Activated CD4-positive, alpha-beta T cell treated with anti-CD3 and anti-CD28 coated beads, Interleukin-2, amount 10 ng/mL, durations not matched to agents 7 days and 5 days (primary cell): ENCODE measurements at regions not wholly inside any gene's neighbourhood (a gene's known extent, or its start where the extent isn't known, plus 50 kb on each side); places are given as distances from the start of the nearest gene placed in this dataset.

Experiments
- CTCF ChIA-PET: fragments of 350-600 bp; sonication (Branson Sonifier 250); formaldehyde crosslinking; loops from one replicate; lab custom pipeline; 2021; ENCODE audit warnings: antibody characterized with exemption; lab: Charles Lee
- POLR2A ChIA-PET: fragments of 350-600 bp; sonication (Branson Sonifier 250); formaldehyde crosslinking; loops from one replicate; lab custom pipeline; 2021; ENCODE audit warnings: antibody characterized with exemption; lab: Charles Lee
- DNase-seq: peaks from one replicate; pipeline ENCODE4 v3.0.0-alpha.2; 2020
- H3K27ac Mint-ChIP-seq: one replicate; pipeline ENCODE4 v1.8.0; 2021; ENCODE audit warnings: mild to moderate bottlenecking, moderate library complexity, mixed read lengths
- H3K27me3 Mint-ChIP-seq: one replicate; pipeline ENCODE4 v1.8.0; 2021; ENCODE audit warnings: mixed read lengths
- H3K36me3 Mint-ChIP-seq: one replicate; pipeline ENCODE4 v1.8.0; 2021; ENCODE audit warnings: low read depth, mixed read lengths
- H3K4me1 Mint-ChIP-seq: one replicate; pipeline ENCODE4 v1.8.0; 2021; ENCODE audit warnings: mixed read lengths
- H3K4me3 Mint-ChIP-seq: one replicate; pipeline ENCODE4 v1.8.0; 2021; ENCODE audit warnings: mild to moderate bottlenecking, moderate library complexity, mixed read lengths
- H3K9me3 Mint-ChIP-seq: one replicate; pipeline ENCODE4 v1.8.0; 2021; ENCODE audit warnings: mixed read lengths

- CTCF ChIA-PET = no interaction called here
- H3K36me3 Mint-ChIP-seq = no peaks in the 10 kb centered on the region
- no peak overlapping the region for H3K27ac Mint-ChIP-seq
- no peaks in the 10 kb centered on the region for H3K9me3 Mint-ChIP-seq
- POLR2A ChIA-PET = no interaction called here
- H3K27me3 Mint-ChIP-seq = no peaks in the 10 kb centered on the region
- no peak overlapping the region for H3K4me3 Mint-ChIP-seq
- no peaks in the 10 kb centered on the region for H3K4me1 Mint-ChIP-seq
- no peak for DNase-seq
These were observed 715.9 kb upstream of the LRRN3 start for GRCh38 chr7:110375068-110375467.

- Mint-ChIP-seq H3K4me1 (no peaks in the 10 kb centered on the region), H3K27ac (no peak overlapping the region), H3K36me3 (no peaks in the 10 kb centered on the region), H3K4me3 (no peak overlapping the region), H3K27me3 (peaks cover 2% of the 10 kb centered on the region), H3K9me3 (no peaks in the 10 kb centered on the region)
- no peak for DNase-seq
- ChIA-PET CTCF (no interaction called here), POLR2A (no interaction called here)
These were observed 708.2 kb upstream of the LRRN3 start for GRCh38 chr7:110382736-110383135.

GRCh38 chr7:110386006-110386405 lies 704.9 kb upstream of the LRRN3 start:
- H3K27me3 Mint-ChIP-seq = peaks cover 4% of the 10 kb centered on the region
- H3K9me3 Mint-ChIP-seq = no peaks in the 10 kb centered on the region
- no peaks in the 10 kb centered on the region for H3K36me3 Mint-ChIP-seq
- ChIA-PET POLR2A (no interaction called here), CTCF (no interaction called here)
- no peak for DNase-seq
- H3K27ac Mint-ChIP-seq = no peak overlapping the region
- H3K4me1 Mint-ChIP-seq = no peaks in the 10 kb centered on the region
- no peak overlapping the region for H3K4me3 Mint-ChIP-seq

DNA sequence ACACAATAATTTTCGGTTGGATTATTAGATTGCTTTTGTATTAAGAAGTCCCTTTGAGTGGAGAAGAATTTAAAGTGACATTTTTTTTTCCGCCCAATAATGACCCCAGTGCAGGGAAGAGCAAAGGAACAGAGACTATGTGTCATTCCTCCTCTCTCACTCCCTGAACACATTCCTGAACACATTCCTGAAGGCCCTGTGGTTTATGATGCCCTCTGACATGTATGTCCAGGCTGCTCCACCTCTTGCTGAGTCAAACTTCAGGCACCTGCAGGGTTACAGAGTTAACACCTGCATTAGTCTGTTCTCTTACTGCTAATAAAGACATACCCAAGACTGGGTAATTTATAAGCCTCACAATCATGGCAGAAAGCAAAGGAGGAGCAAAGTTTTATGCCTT lies 704.0 kb upstream of the LRRN3 start:
- H3K9me3 Mint-ChIP-seq = no peaks in the 10 kb centered on the region
- no peak overlapping the region for H3K4me3 Mint-ChIP-seq
- POLR2A ChIA-PET = no interaction called here
- H3K27me3 Mint-ChIP-seq = peaks cover 4% of the 10 kb centered on the region
- CTCF ChIA-PET = no interaction called here
- H3K36me3 Mint-ChIP-seq = no peaks in the 10 kb centered on the region
- no peaks in the 10 kb centered on the region for H3K4me1 Mint-ChIP-seq
- H3K27ac Mint-ChIP-seq = no peak overlapping the region
- DNase-seq = no peak

DNA sequence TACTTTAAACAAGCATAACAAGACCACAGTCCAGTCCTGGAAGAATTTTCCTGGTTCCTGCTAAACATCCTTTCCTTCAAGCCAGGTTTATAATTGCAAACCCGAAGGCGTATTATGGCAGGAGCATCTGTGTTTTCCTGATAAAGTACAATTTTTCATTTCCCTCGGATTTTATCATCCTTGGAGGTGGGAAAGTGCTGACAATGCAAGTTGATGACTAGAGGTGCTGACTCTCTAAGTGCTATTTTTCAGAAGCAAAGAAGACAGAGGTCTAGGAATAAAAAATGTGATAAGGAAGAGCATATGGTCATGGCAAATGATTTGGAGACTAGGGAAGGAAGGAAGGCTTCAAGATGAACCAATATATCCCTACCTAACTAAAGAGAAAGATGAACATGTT lies 703.2 kb upstream of the LRRN3 start:
- Mint-ChIP-seq H3K27ac (no peak overlapping the region), H3K9me3 (no peaks in the 10 kb centered on the region), H3K4me1 (no peaks in the 10 kb centered on the region), H3K4me3 (no peak overlapping the region), H3K36me3 (no peaks in the 10 kb centered on the region), H3K27me3 (peaks cover 4% of the 10 kb centered on the region)
- ChIA-PET CTCF (no interaction called here), POLR2A (no interaction called here)
- no peak for DNase-seq

- POLR2A ChIA-PET = no interaction called here
- H3K36me3 Mint-ChIP-seq = no peaks in the 10 kb centered on the region
- DNase-seq = no peak
- no peak overlapping the region for H3K4me3 Mint-ChIP-seq
- no peak overlapping the region for H3K27ac Mint-ChIP-seq
- CTCF ChIA-PET = no interaction called here
- H3K9me3 Mint-ChIP-seq = no peaks in the 10 kb centered on the region
- no peaks in the 10 kb centered on the region for H3K4me1 Mint-ChIP-seq
- peaks cover 4% of the 10 kb centered on the region for H3K27me3 Mint-ChIP-seq
These were observed 702.5 kb upstream of the LRRN3 start for GRCh38 chr7:110388457-110388856.

DNA sequence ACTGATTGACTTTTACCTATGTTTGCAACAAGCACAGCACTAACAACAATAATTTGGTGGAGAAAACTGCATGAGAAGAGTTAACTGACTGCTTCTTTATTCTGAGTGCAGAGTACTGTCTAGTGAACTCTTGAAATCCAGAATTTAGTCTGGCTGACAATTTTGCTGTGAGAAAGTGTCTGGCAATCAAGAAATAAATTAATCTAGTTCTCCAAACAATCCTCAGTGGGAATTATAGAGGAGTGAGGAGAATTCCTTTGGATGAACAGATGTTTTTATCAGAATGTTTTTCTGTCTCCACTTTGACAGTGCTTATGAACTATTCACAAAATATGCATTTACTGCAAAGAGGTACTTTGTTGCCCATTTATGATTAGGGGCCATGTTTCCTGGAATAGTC lies 694.9 kb upstream of the LRRN3 start:
- Mint-ChIP-seq H3K4me3 (no peak overlapping the region), H3K4me1 (no peaks in the 10 kb centered on the region), H3K9me3 (no peaks in the 10 kb centered on the region), H3K27ac (no peak overlapping the region), H3K36me3 (no peaks in the 10 kb centered on the region), H3K27me3 (peaks cover 7% of the 10 kb centered on the region)
- POLR2A ChIA-PET = no interaction called here
- no peak for DNase-seq
- CTCF ChIA-PET = no interaction called here

GRCh38 chr7:110397927-110398660 lies 692.8 kb upstream of the LRRN3 start:
- peaks cover 7% of the 10 kb centered on the region for H3K27me3 Mint-ChIP-seq
- no peaks in the 10 kb centered on the region for H3K4me1 Mint-ChIP-seq
- no peak overlapping the region for H3K4me3 Mint-ChIP-seq
- no peak for DNase-seq
- POLR2A ChIA-PET = no interaction called here
- CTCF ChIA-PET = no interaction called here
- H3K9me3 Mint-ChIP-seq = no peaks in the 10 kb centered on the region
- H3K27ac Mint-ChIP-seq = no peak overlapping the region
- no peaks in the 10 kb centered on the region for H3K36me3 Mint-ChIP-seq

DNA sequence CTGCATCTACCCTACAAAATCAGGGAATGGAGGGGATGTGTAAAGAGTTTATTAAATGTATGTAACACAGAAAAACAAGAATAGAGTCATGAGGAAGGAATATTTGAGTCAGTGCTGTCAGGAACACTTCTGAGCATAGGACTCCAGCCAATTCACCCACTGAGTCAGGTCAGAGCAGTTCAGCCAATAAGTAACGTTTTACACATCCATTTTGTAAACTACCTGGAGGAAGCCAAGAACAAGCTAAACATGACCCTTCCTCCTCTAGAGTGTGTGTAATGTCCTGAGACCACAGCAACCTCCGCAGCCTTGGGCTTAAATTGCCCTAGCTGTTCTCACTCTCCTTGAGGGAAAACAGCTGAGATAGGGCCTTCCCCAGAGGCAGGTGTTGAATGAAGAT lies 691.5 kb upstream of the LRRN3 start:
- H3K27ac Mint-ChIP-seq = no peak overlapping the region

GRCh38 chr7:110400411-110400810 lies 690.5 kb upstream of the LRRN3 start:
- Mint-ChIP-seq H3K4me3 (no peak overlapping the region), H3K4me1 (no peaks in the 10 kb centered on the region), H3K36me3 (no peaks in the 10 kb centered on the region), H3K9me3 (no peaks in the 10 kb centered on the region), H3K27ac (no peak overlapping the region), H3K27me3 (peaks cover 7% of the 10 kb centered on the region)
- POLR2A ChIA-PET = no interaction called here
- CTCF ChIA-PET = interaction anchor here (1.6 kb wide), 1 partner anchor 18 kb away, joined by 3 read pairs; no protein-coding TSS in a partner anchor
- no peak for DNase-seq

More for the DNA sequence above, 691.5 kb upstream of the LRRN3 start:
- Mint-ChIP-seq H3K4me3 (no peak overlapping the region), H3K36me3 (no peaks in the 10 kb centered on the region), H3K4me1 (no peaks in the 10 kb centered on the region), H3K27me3 (peaks cover 12% of the 10 kb centered on the region), H3K9me3 (no peaks in the 10 kb centered on the region)
- DNase-seq = no peak
- ChIA-PET CTCF (interaction anchor here (1.6 kb wide), 1 partner anchor 19 kb away, joined by 3 read pairs; no protein-coding TSS in a partner anchor), POLR2A (no interaction called here)

DNA sequence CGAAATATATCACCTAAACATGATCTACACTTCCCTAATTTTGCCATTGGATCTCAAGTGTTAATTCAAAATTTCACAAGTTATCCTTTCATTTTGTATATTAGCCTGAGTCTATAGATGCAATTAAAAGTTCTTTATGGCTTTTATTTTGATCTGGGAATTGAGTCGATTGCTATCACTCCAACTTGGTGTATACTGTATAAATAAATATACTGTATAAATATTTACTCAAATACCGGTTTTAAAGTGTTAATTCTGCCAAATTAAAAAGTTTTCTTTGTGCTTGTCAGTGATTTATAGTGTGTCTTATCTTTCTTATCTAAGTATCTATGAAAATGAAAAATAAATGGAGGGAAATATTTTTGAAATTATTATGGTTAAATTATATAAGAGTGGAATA lies 683.7 kb upstream of the LRRN3 start:
- H3K36me3 Mint-ChIP-seq = no peaks in the 10 kb centered on the region
- DNase-seq = no peak
- H3K27ac Mint-ChIP-seq = no peak overlapping the region
- H3K4me3 Mint-ChIP-seq = no peak overlapping the region
- CTCF ChIA-PET = no interaction called here
- POLR2A ChIA-PET = no interaction called here
- peaks cover 4% of the 10 kb centered on the region for H3K27me3 Mint-ChIP-seq
- no peaks in the 10 kb centered on the region for H3K9me3 Mint-ChIP-seq
- no peaks in the 10 kb centered on the region for H3K4me1 Mint-ChIP-seq

GRCh38 chr7:110407706-110408105 lies 683.2 kb upstream of the LRRN3 start:
- CTCF ChIA-PET = no interaction called here
- DNase-seq = no peak
- no peak overlapping the region for H3K4me3 Mint-ChIP-seq
- no peaks in the 10 kb centered on the region for H3K4me1 Mint-ChIP-seq
- H3K36me3 Mint-ChIP-seq = no peaks in the 10 kb centered on the region
- H3K27me3 Mint-ChIP-seq = peaks cover 4% of the 10 kb centered on the region
- no peaks in the 10 kb centered on the region for H3K9me3 Mint-ChIP-seq
- POLR2A ChIA-PET = no interaction called here
- H3K27ac Mint-ChIP-seq = no peak overlapping the region

DNA sequence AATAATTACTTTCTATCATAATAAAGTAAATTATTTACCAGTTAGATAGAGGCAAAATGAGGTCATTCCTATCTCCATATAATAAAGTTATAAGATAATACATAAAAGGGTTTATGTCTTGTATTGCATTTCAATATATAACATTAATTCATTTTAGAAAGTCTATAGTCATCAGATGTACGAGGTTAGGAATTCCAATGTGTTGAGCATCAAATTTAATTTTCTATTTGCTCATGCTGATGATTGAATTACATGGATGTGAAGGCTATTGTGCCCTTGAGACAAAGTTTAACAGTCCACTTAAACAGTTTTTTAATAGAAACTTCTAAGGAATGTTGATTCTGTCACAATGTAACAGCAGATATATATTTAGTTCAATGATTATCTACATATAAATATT lies 678.3 kb upstream of the LRRN3 start:
- Mint-ChIP-seq H3K4me1 (no peaks in the 10 kb centered on the region), H3K9me3 (no peaks in the 10 kb centered on the region), H3K27me3 (peaks cover 3% of the 10 kb centered on the region), H3K36me3 (no peaks in the 10 kb centered on the region), H3K27ac (no peak overlapping the region), H3K4me3 (no peak overlapping the region)
- POLR2A ChIA-PET = no interaction called here
- no peak for DNase-seq
- CTCF ChIA-PET = no interaction called here

GRCh38 chr7:110413038-110413437 lies 677.9 kb upstream of the LRRN3 start:
- CTCF ChIA-PET = no interaction called here
- H3K27me3 Mint-ChIP-seq = peaks cover 3% of the 10 kb centered on the region

More at GRCh38 chr7:110413038-110413437, 677.9 kb upstream of the LRRN3 start:
- Mint-ChIP-seq H3K27ac (no peak overlapping the region), H3K4me3 (no peak overlapping the region), H3K9me3 (no peaks in the 10 kb centered on the region), H3K4me1 (no peaks in the 10 kb centered on the region), H3K36me3 (no peaks in the 10 kb centered on the region)
- POLR2A ChIA-PET = no interaction called here
- no peak for DNase-seq
